ENCODE measurements at regions not wholly inside any gene's neighbourhood (a gene's known extent, or its start where the extent isn't known, plus 50 kb on each side); places are given as distances from the start of the nearest gene placed in this dataset.
"Not testable (repeated sequence)": the region's sequence is repeated elsewhere in the genome, so short reads cannot be mapped to it uniquely, and the experiment has no call there.

DNA sequence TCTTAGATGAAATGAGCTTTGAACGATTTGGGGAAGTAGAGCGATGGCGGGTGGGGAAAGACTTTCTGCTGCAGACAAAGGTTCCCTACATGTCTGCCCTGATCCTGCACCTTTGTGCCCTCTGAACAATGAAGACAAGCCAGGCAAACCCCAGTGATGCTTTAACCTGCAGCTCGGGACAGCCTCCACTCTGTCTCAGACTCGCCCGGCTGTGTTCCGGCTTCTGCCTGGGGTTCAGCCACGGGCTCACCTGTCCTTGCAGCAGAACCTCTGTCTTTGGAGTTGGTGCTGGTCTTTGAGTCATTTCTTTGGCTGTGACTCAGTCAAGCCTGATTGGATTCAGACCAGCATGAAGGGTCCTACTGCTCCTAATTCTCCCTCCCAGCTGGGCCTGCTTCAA lies 823.6 kb upstream of the TPTE start:
- DNase-seq, result not testable (repeated sequence)

DNA sequence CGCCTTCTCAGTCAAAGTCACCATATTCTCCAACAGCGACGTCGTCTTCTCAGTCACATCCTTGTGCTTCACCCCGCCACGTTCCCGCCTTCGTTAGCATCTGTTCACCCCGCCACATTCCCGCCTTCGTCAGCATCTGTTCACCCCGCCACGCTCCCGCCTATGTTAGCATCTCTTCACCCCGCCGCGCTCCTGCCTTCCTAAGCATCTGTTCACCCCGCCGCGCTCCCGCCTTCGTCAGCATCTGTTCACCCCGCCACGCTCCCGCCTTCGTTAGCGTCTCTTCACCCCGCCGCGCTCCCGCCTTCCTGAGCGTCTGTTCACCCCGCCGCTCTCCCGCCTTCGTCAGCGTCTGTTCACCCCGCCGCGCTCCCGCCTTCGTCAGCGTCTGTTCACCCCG lies 816.4 kb upstream of the TPTE start:
- not testable (repeated sequence) for DNase-seq

DNA sequence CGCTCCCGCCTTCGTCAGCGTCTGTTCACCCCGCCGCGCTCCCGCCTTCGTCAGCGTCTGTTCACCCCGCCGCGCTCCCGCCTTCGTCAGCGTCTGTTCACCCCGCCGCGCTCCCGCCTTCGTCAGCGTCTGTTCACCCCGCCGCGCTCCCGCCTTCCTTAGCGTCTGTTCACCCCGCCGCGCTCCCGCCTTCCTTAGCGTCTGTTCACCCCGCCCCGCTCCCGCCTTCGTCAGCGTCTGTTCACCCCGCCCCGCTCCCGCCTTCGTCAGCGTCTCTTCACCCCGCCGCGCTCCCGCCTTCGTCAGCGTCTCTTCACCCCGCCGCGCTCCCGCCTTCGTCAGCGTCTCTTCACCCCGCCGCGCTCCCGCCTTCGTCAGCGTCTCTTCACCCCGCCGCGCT lies 815.9 kb upstream of the TPTE start:
- DNase-seq, result not testable (repeated sequence)

DNA sequence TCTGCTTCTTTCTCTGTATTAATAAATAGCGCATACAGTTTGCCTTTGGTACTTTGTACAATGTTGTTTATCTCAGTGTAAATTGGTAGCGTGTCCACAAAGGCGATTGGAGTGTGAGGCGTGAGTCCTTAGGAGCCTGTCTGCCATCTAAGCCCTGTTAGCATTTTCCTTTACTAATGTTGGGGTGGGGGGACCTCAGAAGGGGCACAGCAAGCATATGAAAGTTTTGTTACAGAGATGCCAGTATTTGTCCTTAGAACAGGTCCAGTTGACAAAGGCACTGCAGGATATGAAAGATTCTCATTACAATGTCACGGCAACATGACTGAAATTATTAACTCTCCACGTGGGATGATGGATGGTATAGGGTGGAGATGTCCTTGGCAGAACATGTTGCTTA lies 796.8 kb upstream of the TPTE start:
- not testable (repeated sequence) for DNase-seq

DNA sequence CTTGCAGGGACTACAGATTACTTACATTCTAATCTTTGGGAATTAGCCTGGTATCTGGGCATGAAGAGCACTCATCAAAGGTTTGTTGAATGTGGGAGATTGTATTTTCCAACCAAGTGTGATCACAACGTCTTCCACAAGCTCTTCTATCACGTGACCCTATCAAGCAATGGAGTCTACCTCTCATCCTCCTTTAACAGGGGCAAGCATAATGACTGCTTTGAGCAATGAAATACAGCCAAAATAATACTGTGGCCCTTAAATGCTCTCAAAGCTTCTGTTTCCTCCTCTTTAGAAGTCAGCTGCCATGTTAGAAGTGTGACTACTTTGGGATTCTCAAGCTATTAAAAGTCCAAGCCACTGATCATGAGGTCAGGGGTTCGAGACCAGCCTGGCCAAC lies 794.2 kb upstream of the TPTE start:
- not testable (repeated sequence) for DNase-seq

DNA sequence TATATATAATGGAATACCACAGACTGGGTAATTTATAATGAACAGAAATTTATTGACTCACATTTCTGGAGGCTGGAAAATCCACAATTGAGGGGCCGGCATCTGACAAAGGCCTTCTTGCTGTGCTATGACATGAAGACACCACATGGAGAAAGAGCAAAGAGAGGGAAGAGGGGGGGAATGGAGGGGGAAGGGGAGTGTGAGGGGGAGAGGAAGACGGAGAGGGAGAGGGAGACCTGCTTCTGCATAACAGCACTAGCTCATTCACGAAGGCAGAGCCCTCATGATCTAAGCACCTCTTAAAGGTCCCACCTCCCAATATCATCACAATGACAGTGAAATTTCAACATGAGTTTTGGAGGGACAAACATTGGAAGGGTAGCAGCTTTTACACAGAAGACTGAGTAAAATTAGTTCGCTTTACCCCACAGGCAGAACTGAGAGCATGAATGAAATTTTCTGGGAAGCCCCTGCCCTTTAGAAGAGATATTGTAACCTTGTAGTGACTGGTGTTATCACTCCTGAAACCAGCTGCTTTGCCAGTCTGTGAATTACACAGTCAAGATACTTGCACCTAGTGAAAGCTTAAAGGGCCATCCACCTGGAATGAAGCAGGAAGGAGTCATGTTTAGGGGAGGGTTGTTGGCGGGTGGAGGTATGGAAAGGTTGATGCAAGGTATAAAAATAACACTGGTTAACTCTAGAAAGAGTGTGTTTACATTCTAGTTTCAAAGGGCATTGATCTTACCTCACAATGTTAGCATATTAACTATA lies 793.0 kb upstream of the TPTE start:
- not testable (repeated sequence) for DNase-seq

DNA sequence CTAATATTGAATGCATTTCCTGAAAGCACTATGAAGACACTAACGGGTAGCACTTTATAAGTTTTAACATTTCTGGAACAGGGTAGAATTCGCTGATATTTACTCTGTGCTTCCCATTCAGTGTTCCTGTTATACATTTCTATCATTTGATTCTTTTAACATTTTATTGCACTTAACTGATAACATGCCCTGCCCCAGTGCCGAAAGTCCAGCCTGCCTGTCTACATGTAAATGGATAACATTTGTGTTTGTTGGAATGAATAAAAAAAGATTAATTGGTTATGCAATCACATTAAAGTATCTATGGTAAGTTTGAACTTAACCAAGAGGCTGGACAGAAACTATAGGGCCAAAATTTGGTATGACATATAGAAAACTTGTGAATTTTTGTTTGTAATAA lies 790.5 kb upstream of the TPTE start:
- no peak for DNase-seq

DNA sequence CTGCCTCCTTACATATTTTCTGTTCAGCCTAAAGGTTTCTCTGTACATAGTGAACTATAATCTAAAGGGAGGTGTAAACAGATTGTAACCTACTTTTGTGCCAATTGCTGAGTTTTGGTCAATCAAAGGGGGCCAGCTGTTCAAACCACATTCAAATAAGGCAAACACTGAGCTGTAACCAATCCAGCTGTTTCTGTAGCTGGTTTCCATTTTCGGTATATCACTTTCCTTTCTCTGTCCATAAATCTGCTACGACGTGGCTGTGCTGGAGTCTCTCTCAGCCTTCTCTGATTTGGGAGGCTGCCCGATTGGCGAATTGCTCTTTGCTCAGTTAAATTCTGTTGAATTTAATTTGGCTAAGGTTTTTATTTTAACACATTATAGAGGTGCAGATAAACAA lies 790.1 kb upstream of the TPTE start:
- DNase-seq, result not testable (repeated sequence)

DNA sequence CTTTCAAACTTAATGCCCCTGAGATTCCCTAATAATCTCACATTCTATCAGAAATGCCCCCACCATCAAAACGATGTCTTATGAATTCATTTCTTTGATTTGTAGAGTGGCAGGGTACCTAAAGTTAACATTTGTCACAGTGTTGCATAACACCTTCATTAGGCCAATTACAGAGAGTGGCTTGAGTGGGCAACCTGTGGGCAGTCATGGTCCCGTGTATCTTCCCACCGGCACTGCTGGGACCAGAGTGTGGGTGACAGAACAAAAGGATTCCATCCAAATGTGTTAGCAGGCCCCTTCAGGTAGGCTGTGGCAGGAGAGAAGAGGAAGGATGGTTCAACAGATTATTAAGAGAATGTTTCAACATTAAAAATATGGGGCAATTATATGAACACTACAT lies 788.8 kb upstream of the TPTE start:
- not testable (repeated sequence) for DNase-seq

DNA sequence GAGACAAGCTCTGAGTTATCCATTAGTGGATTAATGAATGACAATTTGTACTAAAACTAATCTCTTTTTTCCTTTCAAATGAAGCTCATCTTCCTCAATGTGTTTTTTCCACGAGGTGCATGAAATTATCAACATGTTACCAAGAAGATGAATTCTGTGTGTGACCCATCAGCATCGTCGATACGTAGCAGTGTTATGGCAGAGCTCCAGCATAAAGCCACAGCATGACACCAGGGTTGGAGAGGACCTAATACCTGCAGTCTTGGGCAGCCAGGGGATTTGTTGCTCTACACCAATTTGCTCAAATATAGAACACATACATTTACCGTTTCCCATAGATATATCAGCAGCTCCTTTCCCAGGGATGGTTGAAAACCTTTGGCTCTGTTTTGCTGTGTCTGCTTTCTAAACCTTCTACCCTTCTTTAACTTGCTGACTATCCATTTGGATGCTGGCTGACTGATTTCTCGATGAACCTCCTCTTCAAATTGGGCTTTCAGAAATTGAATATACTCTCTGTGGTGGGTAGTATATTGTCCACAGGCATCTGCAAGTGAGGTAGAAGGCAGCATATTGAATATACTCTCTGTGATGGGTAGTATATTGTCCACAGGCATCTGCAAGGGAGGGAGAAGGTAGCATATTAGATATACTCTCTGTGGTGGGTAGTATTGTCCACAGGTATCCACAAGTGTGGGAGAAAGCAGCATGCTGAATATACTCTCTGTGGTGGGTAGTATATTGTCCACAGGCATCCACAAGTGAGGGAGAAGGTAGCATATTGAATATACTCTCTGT lies 787.4 kb upstream of the TPTE start:
- not testable (repeated sequence) for DNase-seq

DNA sequence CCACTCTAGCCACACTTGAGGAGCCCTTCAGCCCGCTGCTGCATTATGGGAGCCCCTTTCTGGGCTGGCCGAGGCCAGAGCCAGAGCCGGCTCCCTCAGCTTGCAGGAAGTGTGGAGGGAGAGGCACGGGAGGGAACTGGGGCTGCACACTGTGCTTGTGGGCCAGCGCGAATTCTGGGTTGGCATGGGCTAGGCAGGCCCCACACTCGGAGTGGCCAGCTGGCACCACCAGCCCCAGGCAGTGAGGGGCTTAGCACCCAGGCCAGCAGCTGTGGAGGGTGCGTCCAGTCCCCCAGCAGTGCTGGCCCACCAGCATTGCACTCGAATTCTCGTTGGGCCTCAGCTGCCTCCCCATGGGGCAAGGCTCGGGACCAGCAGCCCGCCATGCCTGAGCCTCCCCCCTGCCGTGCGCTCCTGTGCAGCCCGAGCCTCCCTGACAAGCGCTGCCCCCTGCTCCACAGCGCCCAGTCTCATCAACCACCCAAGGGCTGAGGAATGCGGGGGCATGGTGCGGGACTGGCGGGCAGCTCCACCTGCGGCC lies 785.9 kb upstream of the TPTE start:
- no peak for DNase-seq

DNA sequence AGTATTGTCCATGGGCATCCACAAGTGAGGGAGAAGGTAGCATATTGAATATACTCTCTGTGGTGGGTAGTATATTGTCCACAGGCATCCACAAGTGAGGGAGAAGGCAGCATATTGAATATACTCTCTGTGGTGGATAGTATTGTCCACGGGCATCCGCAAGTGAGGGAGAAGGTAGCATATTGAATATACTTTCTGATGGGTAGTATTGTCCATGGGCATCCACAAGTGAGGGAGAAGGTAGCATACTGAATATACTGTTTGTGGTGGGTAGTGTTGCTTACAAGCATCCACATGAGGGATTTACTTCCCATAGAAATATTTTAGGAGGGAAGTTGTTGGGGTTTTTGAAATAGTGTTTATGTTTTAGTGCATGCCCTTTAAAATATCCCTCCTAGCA lies 784.1 kb upstream of the TPTE start:
- DNase-seq, result not testable (repeated sequence)

DNA sequence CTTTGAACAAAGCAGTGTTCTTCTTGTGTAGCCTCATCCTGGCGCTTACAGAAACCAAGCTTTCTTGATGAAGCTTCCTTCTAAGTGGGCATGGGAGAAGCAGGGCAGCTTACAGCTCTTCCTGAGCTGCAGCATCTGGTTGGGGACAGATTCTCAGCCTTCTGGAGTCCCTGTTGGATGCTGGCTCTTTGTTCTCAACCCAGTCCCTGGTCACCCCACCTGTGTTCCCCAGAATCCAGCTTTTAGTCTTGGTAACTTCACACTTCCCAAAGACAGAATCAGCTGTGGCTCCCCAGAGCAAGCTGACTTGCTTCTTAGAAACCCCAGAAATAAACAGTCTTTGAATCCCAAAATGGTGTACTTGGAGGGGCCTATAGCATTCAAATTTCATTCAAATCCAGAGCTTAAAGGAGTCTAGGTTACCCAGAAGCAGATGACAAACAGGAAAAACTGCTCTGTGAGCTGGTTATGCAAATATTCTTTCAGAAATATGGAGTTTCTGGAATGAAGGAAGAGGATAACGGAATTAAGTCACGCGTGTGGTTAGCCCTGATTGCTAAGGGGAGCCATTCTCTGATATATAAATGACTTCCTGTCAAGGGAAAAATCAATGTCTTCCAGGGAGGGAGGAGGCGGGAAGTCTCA lies 783.4 kb upstream of the TPTE start:
- DNase-seq, result not testable (repeated sequence)

DNA sequence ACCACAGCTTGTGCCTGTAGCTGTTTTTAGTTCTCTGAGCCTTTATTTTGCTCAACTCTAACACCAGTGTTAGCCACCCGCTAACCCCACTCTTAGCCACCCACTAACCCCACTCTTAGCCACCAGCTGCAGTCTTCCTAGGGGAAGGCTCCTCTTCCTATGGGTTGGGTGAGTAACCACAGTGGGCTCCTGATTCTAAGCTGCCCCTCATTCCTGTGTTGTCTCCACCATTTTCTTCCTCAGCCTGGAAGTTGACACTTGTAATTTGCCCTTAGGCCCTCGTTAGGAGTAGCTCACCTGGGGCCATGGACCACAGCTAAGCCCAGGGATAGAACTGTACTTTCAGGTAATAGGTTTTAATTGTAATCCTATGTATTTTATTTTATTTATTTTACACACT lies 782.9 kb upstream of the TPTE start:
- no peak for DNase-seq

DNA sequence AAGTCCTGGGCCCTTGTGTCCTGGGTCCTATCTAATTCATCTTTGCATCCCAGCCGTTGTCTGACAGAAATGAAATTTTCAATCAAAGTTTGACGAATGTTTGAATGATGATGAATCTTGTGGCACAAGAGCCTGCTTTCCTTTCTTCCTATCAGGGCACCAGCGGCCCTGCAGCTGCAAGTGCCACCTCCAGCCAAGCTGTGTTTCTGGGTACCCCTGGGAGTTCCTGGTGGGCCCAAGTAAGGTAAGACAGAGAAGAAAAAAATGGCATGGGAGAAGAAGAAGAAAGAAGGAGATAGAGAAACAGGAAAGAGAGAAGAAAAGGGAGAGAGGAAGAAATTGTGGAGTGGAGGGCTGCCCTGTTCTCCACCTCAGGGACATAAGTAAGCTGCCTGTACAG lies 782.1 kb upstream of the TPTE start:
- no peak for DNase-seq

DNA sequence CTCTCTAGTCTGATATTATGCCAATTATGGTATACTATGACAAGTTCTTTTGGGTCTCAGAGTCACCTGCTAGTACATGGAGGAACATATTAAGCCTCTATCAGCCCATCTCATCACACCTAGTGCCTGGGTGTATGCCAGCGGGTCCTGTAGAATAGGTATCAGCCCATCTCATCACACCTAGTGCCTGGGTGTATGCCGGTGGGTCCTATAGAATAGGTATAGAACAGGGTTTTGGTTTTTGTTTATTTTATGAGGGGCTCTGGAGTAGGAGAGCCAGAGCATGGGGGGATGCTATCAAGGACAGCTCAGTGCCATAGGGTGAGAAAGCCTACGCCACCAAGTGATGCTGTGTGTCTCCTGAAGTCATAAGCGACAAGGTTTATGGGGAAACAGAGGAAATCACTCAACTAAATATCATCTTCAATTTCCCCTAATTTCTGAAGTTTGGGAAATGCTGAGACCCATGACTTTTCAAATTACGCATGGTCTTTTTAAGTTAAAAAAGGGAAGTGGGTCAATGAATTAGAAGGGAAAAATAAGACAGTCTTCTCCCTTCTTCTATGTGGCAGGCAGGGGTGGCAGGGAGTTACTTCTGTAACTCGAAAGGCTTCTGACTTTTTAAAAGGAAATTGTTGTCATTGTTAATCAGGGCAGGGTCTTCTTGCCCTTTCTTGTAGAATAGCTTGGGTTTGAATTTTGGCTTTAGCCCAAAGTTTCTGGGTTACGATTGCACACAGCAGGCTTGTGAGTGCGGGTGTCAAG lies 781.0 kb upstream of the TPTE start:
- DNase-seq, result not testable (repeated sequence)

DNA sequence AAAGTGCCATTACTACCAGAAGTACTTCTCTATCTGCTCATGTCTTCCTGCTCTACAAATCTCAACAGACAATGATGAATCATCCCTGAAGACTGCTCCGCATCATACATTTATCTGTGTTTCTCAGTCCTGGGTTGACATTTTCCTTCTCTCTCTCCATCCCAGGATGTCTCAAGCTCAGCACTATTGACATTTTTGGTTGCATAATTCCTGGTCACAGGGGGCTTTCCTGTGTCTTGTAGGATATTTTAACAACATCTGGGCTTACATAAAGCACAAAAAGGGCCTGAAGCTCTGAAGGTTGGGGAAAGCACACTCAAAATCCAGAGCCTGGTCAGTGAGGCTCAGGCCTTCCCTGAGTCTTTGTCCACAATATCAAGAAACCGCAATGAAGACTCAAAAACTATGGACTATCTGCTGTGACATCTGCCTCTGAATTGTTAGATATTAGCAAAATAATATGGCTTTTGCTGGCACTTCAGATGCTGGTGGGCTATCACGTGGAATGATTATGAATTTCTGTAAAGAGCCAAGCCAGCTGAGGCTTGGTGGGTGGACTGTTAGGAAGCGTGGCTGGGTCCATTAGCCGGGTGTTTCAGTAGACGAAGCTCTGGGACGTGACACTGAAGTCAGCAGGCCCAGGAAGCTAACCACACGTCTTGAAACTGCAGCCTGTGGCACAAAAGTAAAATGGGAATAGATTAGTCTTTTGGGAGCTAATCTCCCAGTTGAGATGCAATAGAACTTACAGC lies 780.2 kb upstream of the TPTE start:
- DNase-seq, result not testable (repeated sequence)

DNA sequence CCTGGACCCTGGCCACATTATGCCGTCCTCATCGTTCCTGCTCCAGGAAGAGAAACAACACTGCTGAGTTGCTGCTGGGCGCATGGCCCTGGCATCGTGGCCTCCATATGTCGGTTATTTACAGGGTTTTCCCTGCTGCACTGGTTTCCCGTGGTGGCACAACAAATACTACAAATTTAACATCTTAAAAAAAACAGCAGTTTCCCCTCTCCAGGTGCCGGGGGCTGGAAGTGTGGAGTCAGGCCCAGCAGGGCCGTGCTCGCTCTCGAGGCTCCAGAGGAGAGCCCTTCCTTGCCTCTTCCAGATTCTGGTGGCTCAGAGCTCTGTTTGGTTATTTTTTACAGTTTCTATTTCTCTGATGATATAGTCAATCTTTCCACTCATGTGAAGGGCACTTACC lies 777.8 kb upstream of the TPTE start:
- not testable (repeated sequence) for DNase-seq

DNA sequence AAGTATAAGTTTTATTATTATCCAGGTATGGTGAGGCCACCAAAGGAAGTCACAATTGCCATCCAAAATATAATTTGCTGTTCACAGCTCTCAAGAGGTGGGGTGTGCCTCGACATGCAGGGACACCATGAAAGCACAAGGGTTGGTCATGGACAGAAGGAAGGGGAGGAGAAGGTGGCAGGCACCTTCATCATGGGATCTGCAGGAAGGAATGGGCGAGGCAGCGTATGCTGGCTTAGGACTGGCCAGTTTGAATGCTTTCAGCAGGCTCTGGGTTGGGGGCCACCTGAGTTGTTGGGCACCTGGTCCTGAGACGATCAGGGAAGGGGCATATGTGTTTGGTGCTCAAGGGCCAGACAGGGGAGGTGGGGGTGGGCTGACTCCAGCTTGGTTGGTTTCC lies 777.2 kb upstream of the TPTE start:
- not testable (repeated sequence) for DNase-seq

DNA sequence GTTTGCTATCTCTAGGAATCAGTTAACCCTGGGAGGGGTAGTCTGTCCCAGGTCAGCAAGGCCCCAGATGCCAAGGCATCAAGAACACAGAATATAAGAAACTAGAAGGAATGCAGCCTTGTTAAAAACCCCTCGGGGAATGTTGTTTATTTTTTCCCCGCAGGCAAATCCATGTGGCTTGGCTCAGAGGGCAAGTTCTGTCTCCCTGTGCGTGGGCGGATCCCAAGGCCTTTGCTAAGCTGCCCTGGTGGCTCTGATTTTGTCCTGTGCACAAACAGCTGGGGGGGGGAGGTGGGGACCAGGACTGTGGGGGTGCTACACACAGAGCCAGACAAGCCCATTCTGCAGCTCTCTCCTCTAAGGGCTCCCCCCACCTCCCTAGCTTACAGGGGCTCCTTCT lies 776.8 kb upstream of the TPTE start:
- not testable (repeated sequence) for DNase-seq

DNA sequence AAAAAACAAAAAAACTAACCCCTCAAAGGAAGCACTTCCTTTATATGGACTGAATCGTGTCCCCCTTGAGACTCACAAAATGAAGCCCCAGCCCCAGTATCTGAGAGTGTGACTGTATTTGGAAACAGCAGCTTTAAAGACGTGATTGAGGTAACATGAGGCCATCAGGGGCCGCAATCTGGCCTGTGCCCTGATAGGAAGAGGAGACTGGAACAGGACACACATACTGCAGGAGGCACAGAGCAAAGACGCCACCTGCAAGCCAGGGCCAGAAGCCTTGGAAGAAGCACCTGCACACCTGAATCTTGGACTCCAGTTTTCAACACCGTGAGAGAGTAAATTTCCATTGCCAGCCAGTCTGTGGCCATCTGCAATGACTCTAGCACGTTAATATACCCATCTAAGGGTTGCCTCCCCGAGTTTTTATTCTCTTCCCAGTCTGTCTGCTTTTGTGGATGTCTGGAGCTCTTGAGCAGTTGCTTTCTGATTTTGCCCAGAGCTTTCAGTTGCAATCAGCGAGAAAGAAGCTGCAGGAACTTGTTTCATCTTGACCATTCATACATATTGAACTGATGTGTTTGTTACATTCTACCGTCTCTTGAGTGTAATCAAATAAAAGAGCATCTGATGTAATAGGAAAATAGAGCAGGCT lies 775.8 kb upstream of the TPTE start:
- not testable (repeated sequence) for DNase-seq
